Ectodermal cell (in vitro differentiated cells): ENCODE measurements at regions not wholly inside any gene's neighbourhood (a gene's known extent, or its start where the extent isn't known, plus 50 kb on each side); places are given as distances from the start of the nearest gene placed in this dataset.

Experiments
- H3K27ac ChIP-seq: 2 replicates; pipeline ENCODE4 v1.7.0; 2013; ENCODE audit warnings: mild to moderate bottlenecking, low read depth, low read length; ENCODE audit not compliant: insufficient read depth, poor library complexity, severe bottlenecking
- H3K27me3 ChIP-seq: 2 replicates; pipeline ENCODE4 v1.7.0; 2013; ENCODE audit warnings: mild to moderate bottlenecking, low read length; ENCODE audit not compliant: insufficient read depth, control insufficient read depth, poor library complexity, severe bottlenecking
- H3K36me3 ChIP-seq: one replicate; pipeline ENCODE4 v1.7.0; 2013; ENCODE audit warnings: low read length; ENCODE audit not compliant: control insufficient read depth, insufficient read depth
- H3K4me1 ChIP-seq: one replicate; pipeline ENCODE4 v1.7.0; 2013; ENCODE audit warnings: low read length; ENCODE audit not compliant: control insufficient read depth, insufficient read depth
- H3K4me3 ChIP-seq: 2 replicates; pipeline ENCODE4 v1.7.0; 2013; ENCODE audit warnings: low read depth, low read length, control low read depth; ENCODE audit not compliant: insufficient read depth
- H3K9me3 ChIP-seq: 2 replicates; pipeline ENCODE4 v1.7.0; 2013; ENCODE audit warnings: mild to moderate bottlenecking, low read length, moderate library complexity; ENCODE audit not compliant: control insufficient read depth
- WGBS, 2 experiments: methylation state at CpG; one replicate each; pipeline ENCODE4 v1.1.7; 2013; ENCODE audit warnings: missing lambda C conversion rate in 2 of 2; 5-methylcytosine and 5-hydroxymethylcytosine counted together

GRCh38 chr14:35975814-35976213, 149.7 kb downstream of the BRMS1L start:
- Histone ChIP-seq H3K9me3 (no peaks in the 10 kb centered on the region), H3K27me3 (no peaks in the 10 kb centered on the region), H3K4me1 (no peaks in the 10 kb centered on the region), H3K36me3 (no peaks in the 10 kb centered on the region), H3K4me3 (no peak overlapping the region), H3K27ac (no peak overlapping the region)
- no CpG with 5 or more reads among the region's 4 CpGs for WGBS, 2 experiments

GRCh38 chr14:35973770-35974169, 147.6 kb downstream of the BRMS1L start:
- WGBS, 2 experiments, result 100% methylated on average over 1 of the region's 1 CpG; no CpG with 5 or more reads in 1 of the 2 experiments

GRCh38 chr14:35971965-35972630, 146.0 kb downstream of the BRMS1L start:
- Histone ChIP-seq H3K4me1 (no peaks in the 10 kb centered on the region), H3K27me3 (no peaks in the 10 kb centered on the region), H3K4me3 (no peak overlapping the region), H3K36me3 (no peaks in the 10 kb centered on the region), H3K9me3 (no peaks in the 10 kb centered on the region), H3K27ac (no peak overlapping the region)
- 92 to 96% methylated on average over 1 of the region's 1 CpG for WGBS, 2 experiments

More at GRCh38 chr14:35973770-35974169, 147.6 kb downstream of the BRMS1L start:
- Histone ChIP-seq H3K36me3 (no peaks in the 10 kb centered on the region), H3K27ac (no peak overlapping the region), H3K9me3 (no peaks in the 10 kb centered on the region), H3K4me1 (no peaks in the 10 kb centered on the region), H3K27me3 (no peaks in the 10 kb centered on the region), H3K4me3 (no peak overlapping the region)

GRCh38 chr14:35969310-35969709, 143.2 kb downstream of the BRMS1L start:
- H3K27me3 ChIP-seq, result no peaks in the 10 kb centered on the region

GRCh38 chr14:35965400-35965799, 139.3 kb downstream of the BRMS1L start:
- WGBS, 2 experiments, result 78 to 87% methylated on average over 2 of the region's 2 CpGs
- H3K4me1 ChIP-seq, result peaks cover 16% of the 10 kb centered on the region
- H3K27me3 ChIP-seq, result no peaks in the 10 kb centered on the region
- no peak overlapping the region for H3K4me3 ChIP-seq
- H3K9me3 ChIP-seq, result no peaks in the 10 kb centered on the region
- H3K36me3 ChIP-seq, result no peaks in the 10 kb centered on the region
- H3K27ac ChIP-seq, result no peak overlapping the region

More at GRCh38 chr14:35969310-35969709, 143.2 kb downstream of the BRMS1L start:
- Histone ChIP-seq H3K4me1 (peaks cover 16% of the 10 kb centered on the region), H3K4me3 (no peak overlapping the region), H3K27ac (no peak overlapping the region), H3K9me3 (no peaks in the 10 kb centered on the region), H3K36me3 (no peaks in the 10 kb centered on the region)
- WGBS, 2 experiments, result 87 to 90% methylated on average over 3 of the region's 3 CpGs

GRCh38 chr14:35964697-35965286, 138.7 kb downstream of the BRMS1L start:
- Histone ChIP-seq H3K9me3 (no peaks in the 10 kb centered on the region), H3K27me3 (no peaks in the 10 kb centered on the region), H3K36me3 (no peaks in the 10 kb centered on the region), H3K4me1 (peaks cover 16% of the 10 kb centered on the region), H3K27ac (no peak overlapping the region), H3K4me3 (no peak overlapping the region)
- 83 to 84% methylated on average over 5 of the region's 7 CpGs for WGBS, 2 experiments

GRCh38 chr14:35963209-35963608, 137.1 kb downstream of the BRMS1L start:
- peaks cover 16% of the 10 kb centered on the region for H3K4me1 ChIP-seq
- no peaks in the 10 kb centered on the region for H3K9me3 ChIP-seq
- no peak overlapping the region for H3K4me3 ChIP-seq
- H3K36me3 ChIP-seq, result no peaks in the 10 kb centered on the region
- no peak overlapping the region for H3K27ac ChIP-seq
- peaks cover 5% of the 10 kb centered on the region for H3K27me3 ChIP-seq

GRCh38 chr14:35961697-35962274, 135.6 kb downstream of the BRMS1L start:
- Histone ChIP-seq H3K36me3 (no peaks in the 10 kb centered on the region), H3K4me1 (peaks cover 17% of the 10 kb centered on the region), H3K4me3 (no peak overlapping the region), H3K27ac (no peak overlapping the region), H3K27me3 (peaks cover 9% of the 10 kb centered on the region), H3K9me3 (no peaks in the 10 kb centered on the region)
- WGBS, 2 experiments, result 92 to 96% methylated on average over 3 of the region's 3 CpGs

GRCh38 chr14:35959835-35960234, 133.7 kb downstream of the BRMS1L start:
- no peaks in the 10 kb centered on the region for H3K36me3 ChIP-seq
- peaks cover 14% of the 10 kb centered on the region for H3K4me1 ChIP-seq
- no peak overlapping the region for H3K27ac ChIP-seq
- H3K4me3 ChIP-seq, result no peak overlapping the region
- no peaks in the 10 kb centered on the region for H3K9me3 ChIP-seq
- H3K27me3 ChIP-seq, result peaks cover 9% of the 10 kb centered on the region

- Histone ChIP-seq H3K36me3 (no peaks in the 10 kb centered on the region), H3K4me1 (peaks cover 10% of the 10 kb centered on the region)
- 93 to 97% methylated on average over 4 of the region's 4 CpGs for WGBS, 2 experiments
Measured at GRCh38 chr14:35958499-35958898, 132.4 kb downstream of the BRMS1L start.

More at GRCh38 chr14:35958499-35958898, 132.4 kb downstream of the BRMS1L start:
- no peaks in the 10 kb centered on the region for H3K9me3 ChIP-seq
- H3K4me3 ChIP-seq, result no peak overlapping the region
- peaks cover 9% of the 10 kb centered on the region for H3K27me3 ChIP-seq
- no peak overlapping the region for H3K27ac ChIP-seq
